ENCODE measurements at regions not wholly inside any gene's neighbourhood (a gene's known extent, or its start where the extent isn't known, plus 50 kb on each side); places are given as distances from the start of the nearest gene placed in this dataset.

- no peaks in the 10 kb centered on the region for H3K27me3 ChIP-seq (ENCODE audit: control insufficient read depth, extremely low read depth, insufficient read depth, low read length)
- H3K36me3 ChIP-seq (ENCODE audit: control insufficient read depth in 2 of 2, extremely low read depth in 1 of 2, insufficient read depth in 2 of 2, low read length in 2 of 2): no peaks in the 10 kb centered on the region
- H3K27ac ChIP-seq (ENCODE audit: control insufficient read depth, insufficient read depth, low read length): no peak overlapping the region
- no peak overlapping the region for H2AFZ ChIP-seq (ENCODE audit: control insufficient read depth, low read length)
- H3K9me1 ChIP-seq (ENCODE audit: control insufficient read depth, extremely low read depth, insufficient read depth, low read length): no peaks in the 10 kb centered on the region
- H3K9ac ChIP-seq (ENCODE audit: control insufficient read depth, extremely low read depth, insufficient read depth, low read length): no peak overlapping the region
- peaks cover 5% of the 10 kb centered on the region for H3K9me3 ChIP-seq (ENCODE audit: control insufficient read depth, low read depth, low read length)
- dilution Hi-C loops (cut with MboI; ENCODE audit: extremely low pct_ligation_motif_present, low sequenced_read_pairs): no loop called here
- TF ChIP-seq CTCF (optimal IDR thresholded peaks at IDR 0.05 in 1 of 3, IDR thresholded peaks at IDR 0.05 in 1 of 3, conservative IDR thresholded peaks at IDR 0.05 in 1 of 3; ENCODE audit: extremely low read depth in 1 of 3, insufficient read depth in 2 of 3, low read length in 3 of 3): no peak
- TF ChIP-seq EZH2 (IDR thresholded peaks at IDR 0.05; ENCODE audit: low read length): no peak
- H3K4me2 ChIP-seq (ENCODE audit: control insufficient read depth, extremely low read depth, insufficient read depth, low read depth, low read length): no peak overlapping the region
- no peaks in the 10 kb centered on the region for H3K79me2 ChIP-seq (ENCODE audit: control insufficient read depth, insufficient read depth, low read length)
- FAIRE-seq (no peak), DNase-seq (ENCODE audit: low read depth, low spot score) (no peak)
- no peaks in the 10 kb centered on the region for H4K20me1 ChIP-seq (ENCODE audit: control insufficient read depth, extremely low read depth, insufficient read depth, low read length)
- no peaks in the 10 kb centered on the region for H3K4me1 ChIP-seq (ENCODE audit: control insufficient read depth, extremely low read depth, insufficient read depth, low read length)
- no peak overlapping the region for H3K4me3 ChIP-seq (ENCODE audit: control insufficient read depth in 2 of 3, extremely low read depth in 1 of 3, insufficient read depth in 2 of 3, low read depth in 1 of 3, low read length in 3 of 3)
Observed at GRCh38 chr16:6841392-6841791, 491.3 kb upstream of the RBFOX1 start.

DNA sequence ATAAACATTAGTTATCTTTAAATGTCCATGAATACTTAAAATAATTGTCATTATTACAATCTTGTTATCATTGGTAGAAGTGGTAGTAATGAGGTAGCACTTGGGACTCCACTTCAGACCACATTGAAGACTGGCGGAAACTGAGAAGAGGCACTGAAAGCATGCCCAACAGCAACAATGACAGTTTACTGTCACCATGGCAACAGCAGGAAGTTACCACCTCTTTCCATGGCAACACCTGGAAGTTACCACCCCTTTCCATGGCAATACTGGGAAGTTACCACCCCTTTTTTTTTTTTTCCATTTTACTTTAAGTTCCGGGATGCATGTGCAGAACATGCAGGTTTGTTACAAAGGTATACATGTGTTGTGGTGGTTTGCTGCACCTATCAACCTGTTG, 494.9 kb upstream of the RBFOX1 start:
- DNase-seq (ENCODE audit: low read depth, low spot score) (no peak), FAIRE-seq (no peak)
- Histone ChIP-seq H3K27me3 (ENCODE audit: control insufficient read depth, extremely low read depth, insufficient read depth, low read length) (no peaks in the 10 kb centered on the region), H3K4me2 (ENCODE audit: control insufficient read depth, extremely low read depth, insufficient read depth, low read depth, low read length) (no peak overlapping the region), H4K20me1 (ENCODE audit: control insufficient read depth, extremely low read depth, insufficient read depth, low read length) (no peaks in the 10 kb centered on the region), H2AFZ (ENCODE audit: control insufficient read depth, low read length) (no peak overlapping the region), H3K4me1 (ENCODE audit: control insufficient read depth, extremely low read depth, insufficient read depth, low read length) (no peaks in the 10 kb centered on the region), H3K9me1 (ENCODE audit: control insufficient read depth, extremely low read depth, insufficient read depth, low read length) (no peaks in the 10 kb centered on the region), H3K9ac (ENCODE audit: control insufficient read depth, extremely low read depth, insufficient read depth, low read length) (no peak overlapping the region), H3K4me3 (ENCODE audit: control insufficient read depth in 2 of 3, extremely low read depth in 1 of 3, insufficient read depth in 2 of 3, low read depth in 1 of 3, low read length in 3 of 3) (no peak overlapping the region), H3K79me2 (ENCODE audit: control insufficient read depth, insufficient read depth, low read length) (no peaks in the 10 kb centered on the region), H3K9me3 (ENCODE audit: control insufficient read depth, low read depth, low read length) (peaks cover 5% of the 10 kb centered on the region), H3K36me3 (ENCODE audit: control insufficient read depth in 2 of 2, extremely low read depth in 1 of 2, insufficient read depth in 2 of 2, low read length in 2 of 2) (no peaks in the 10 kb centered on the region), H3K27ac (ENCODE audit: control insufficient read depth, insufficient read depth, low read length) (no peak overlapping the region)
- no peak for TF ChIP-seq CTCF (optimal IDR thresholded peaks at IDR 0.05 in 1 of 3, IDR thresholded peaks at IDR 0.05 in 1 of 3, conservative IDR thresholded peaks at IDR 0.05 in 1 of 3; ENCODE audit: extremely low read depth in 1 of 3, insufficient read depth in 2 of 3, low read length in 3 of 3)
- TF ChIP-seq EZH2 (IDR thresholded peaks at IDR 0.05; ENCODE audit: low read length): no peak
- dilution Hi-C loops (cut with MboI; ENCODE audit: extremely low pct_ligation_motif_present, low sequenced_read_pairs): no loop called here

Measured in keratinocyte (primary cell).